Amygdala (tissue), 56 donors: ENCODE measurements at regions not wholly inside any gene's neighbourhood (a gene's known extent, or its start where the extent isn't known, plus 50 kb on each side); places are given as distances from the start of the nearest gene placed in this dataset.

Experiments
- DNase-seq, 56 donors: peaks; one replicate each; lab custom pipeline; 2025; lab: John Stamatoyannopoulos, UW

GRCh38 chr3:189101594-189101993 lies 70.2 kb upstream of the TPRG1 start:
- no peak for DNase-seq

- DNase-seq, result no peak
These were observed 68.6 kb upstream of the TPRG1 start for GRCh38 chr3:189103208-189103607.

- DNase-seq, result no peak
These were observed 63.7 kb upstream of the TPRG1 start for GRCh38 chr3:189108067-189108466.

- no peak for DNase-seq
These were observed 63.0 kb upstream of the TPRG1 start for GRCh38 chr3:189108735-189109134.

- DNase-seq, result no peak
These were observed 62.6 kb upstream of the TPRG1 start for GRCh38 chr3:189109145-189109544.

GRCh38 chr3:189117087-189117486 lies 54.7 kb upstream of the TPRG1 start:
- no peak for DNase-seq

GRCh38 chr3:189118896-189119295 lies 52.9 kb upstream of the TPRG1 start:
- DNase-seq, result no peak

- DNase-seq, result no peak
These were observed 51.8 kb upstream of the TPRG1 start for GRCh38 chr3:189119950-189120349.

- no peak for DNase-seq
These were observed 50.7 kb upstream of the TPRG1 start for GRCh38 chr3:189121092-189121491.
